WTC11 (cell line): ENCODE measurements at regions not wholly inside any gene's neighbourhood (a gene's known extent, or its start where the extent isn't known, plus 50 kb on each side); places are given as distances from the start of the nearest gene placed in this dataset.

ENCODE experiments used
- ATAC-seq: fragments of 200-7000 bp; cut with Tn5 transposase; 2 replicates; pipeline ENCODE4 v1.10.0; 2021; ENCODE audit warnings: mild to moderate bottlenecking, moderate library complexity
- CTCF ChIA-PET: fragments of 300-600 bp; sonication (Branson Sonifier 250); formaldehyde crosslinking; loops from one replicate; lab custom pipeline; 2021; ENCODE audit warnings: antibody characterized with exemption; lab: Charles Lee
- POLR2A ChIA-PET: fragments of 350-600 bp; sonication (Branson Sonifier 250); formaldehyde crosslinking; loops from one replicate; lab custom pipeline; 2021; ENCODE audit warnings: antibody characterized with exemption; lab: Charles Lee
- DNase-seq: peaks from one replicate; pipeline ENCODE4 v3.0.0; 2021; ENCODE audit warnings: low spot score
- H3K27ac Mint-ChIP-seq: 2 replicates; pipeline ENCODE4 v1.8.0; 2021; ENCODE audit warnings: mixed read lengths
- H3K27me3 Mint-ChIP-seq: 2 replicates; pipeline ENCODE4 v1.8.0; 2021; ENCODE audit warnings: low read depth, mild to moderate bottlenecking, moderate library complexity, mixed read lengths
- H3K36me3 Mint-ChIP-seq: 2 replicates; pipeline ENCODE4 v1.8.0; 2021; ENCODE audit warnings: mixed read lengths
- H3K4me1 Mint-ChIP-seq: 2 replicates; pipeline ENCODE4 v1.8.0; 2022; ENCODE audit warnings: mixed read lengths
- H3K4me3 Mint-ChIP-seq: 2 replicates; pipeline ENCODE4 v1.8.0; 2021; ENCODE audit warnings: mild to moderate bottlenecking, moderate library complexity, mixed read lengths
- H3K9me3 Mint-ChIP-seq: 2 replicates; pipeline ENCODE4 v1.8.0; 2021; ENCODE audit warnings: mixed read lengths
- FOXJ3 ChIP-seq: sonication (generic); formaldehyde crosslinking; IDR thresholded peaks from 2 replicates; pipeline ENCODE4 v1.9.0; 2021; ENCODE audit warnings: missing genetic modification reagents, mild to moderate bottlenecking, borderline replicate concordance
- NR1H2 ChIP-seq: sonication (generic); formaldehyde crosslinking; IDR thresholded peaks from 2 replicates; pipeline ENCODE4 v1.9.0; 2021; ENCODE audit warnings: mild to moderate bottlenecking, moderate library complexity, missing genetic modification reagents
- PRRX2 ChIP-seq: fragments of 250-450 bp; sonication (Bioruptor Pico); IDR thresholded peaks from 2 replicates; pipeline ENCODE4 v1.8.0; 2021; ENCODE audit warnings: mild to moderate bottlenecking
- TCF7 ChIP-seq: sonication (generic); formaldehyde crosslinking; IDR thresholded peaks from 2 replicates; pipeline ENCODE4 v1.8.0; 2022; ENCODE audit warnings: mild to moderate bottlenecking, low read depth, missing genetic modification reagents, moderate library complexity
- ZNF121 ChIP-seq: sonication (generic); formaldehyde crosslinking; IDR thresholded peaks from 2 replicates; pipeline ENCODE4 v1.8.0; 2023; ENCODE audit warnings: missing genetic modification reagents
- ZNF232 ChIP-seq: sonication (generic); formaldehyde crosslinking; IDR thresholded peaks from 2 replicates; pipeline ENCODE4 v1.8.0; 2022; ENCODE audit warnings: mild to moderate bottlenecking, missing genetic modification reagents
- ZNF263 ChIP-seq: sonication (generic); formaldehyde crosslinking; IDR thresholded peaks from 2 replicates; pipeline ENCODE4 v1.8.1; 2022; ENCODE audit warnings: low read depth, mild to moderate bottlenecking, moderate library complexity, missing genetic modification reagents
- ZNF416 ChIP-seq: fragments of 250-450 bp; sonication (Bioruptor Pico); IDR thresholded peaks from 2 replicates; pipeline ENCODE4 v1.9.0; 2021; ENCODE audit warnings: mild to moderate bottlenecking, inconsistent platforms
- TF ChIP-seq, protein P1 (sequence below): sonication (generic); formaldehyde crosslinking; IDR thresholded peaks from 2 replicates; pipeline ENCODE4 v1.8.1; 2023; ENCODE audit warnings: mild to moderate bottlenecking, missing genetic modification reagents
- TF ChIP-seq, protein P2 (sequence below): sonication (generic); formaldehyde crosslinking; conservative IDR thresholded peaks from 2 replicates; pipeline ENCODE4 v1.8.1; 2023; ENCODE audit warnings: mild to moderate bottlenecking, low read depth, missing genetic modification reagents, moderate library complexity
- TF ChIP-seq, protein P3 (sequence below): fragments of 250-450 bp; sonication (Bioruptor Pico); conservative IDR thresholded peaks from 2 replicates; pipeline ENCODE4 v1.9.0; 2021; ENCODE audit warnings: mild to moderate bottlenecking
- TF ChIP-seq, protein P4 (sequence below): sonication (generic); formaldehyde crosslinking; IDR thresholded peaks from 2 replicates; pipeline ENCODE4 v1.8.1; 2022; ENCODE audit warnings: mild to moderate bottlenecking, missing genetic modification reagents, moderate library complexity, borderline replicate concordance
- TF ChIP-seq, protein P5 (sequence below): sonication (generic); formaldehyde crosslinking; IDR thresholded peaks from 2 replicates; pipeline ENCODE4 v1.8.0; 2023; ENCODE audit warnings: mild to moderate bottlenecking, missing genetic modification reagents
- TF ChIP-seq, protein P6 (sequence below): sonication (generic); formaldehyde crosslinking; IDR thresholded peaks from 2 replicates; pipeline ENCODE4 v1.8.1; 2022; ENCODE audit warnings: mild to moderate bottlenecking, moderate library complexity, missing genetic modification reagents
- TF ChIP-seq, protein P7 (sequence below): fragments of 250-450 bp; sonication (Bioruptor Pico); IDR thresholded peaks from 2 replicates; pipeline ENCODE4 v1.9.0; 2021; ENCODE audit warnings: mild to moderate bottlenecking

DNA sequence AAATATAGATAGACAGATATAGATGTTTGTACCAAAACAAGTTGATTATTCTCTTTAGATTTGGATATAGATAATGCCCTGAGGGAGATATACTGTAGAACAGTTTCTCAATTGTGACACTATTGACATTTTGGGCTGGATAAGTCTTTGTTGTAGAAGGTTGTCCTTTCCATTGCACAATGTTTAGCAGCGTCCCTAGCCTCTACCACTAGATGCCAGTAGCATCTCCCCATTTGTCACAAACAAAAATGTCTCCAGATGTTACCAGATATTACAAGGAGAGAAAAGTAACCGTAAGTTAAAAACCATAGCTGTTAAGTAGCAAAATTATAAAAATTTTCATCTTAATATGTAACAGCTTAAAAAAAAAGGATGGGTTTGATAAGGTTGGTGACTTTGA is 2595.3 kb downstream of the ARAP2 start:
- Mint-ChIP-seq H3K27ac (no peak overlapping the region), H3K27me3 (no peaks in the 10 kb centered on the region)
- TF ChIP-seq, protein P1, sequence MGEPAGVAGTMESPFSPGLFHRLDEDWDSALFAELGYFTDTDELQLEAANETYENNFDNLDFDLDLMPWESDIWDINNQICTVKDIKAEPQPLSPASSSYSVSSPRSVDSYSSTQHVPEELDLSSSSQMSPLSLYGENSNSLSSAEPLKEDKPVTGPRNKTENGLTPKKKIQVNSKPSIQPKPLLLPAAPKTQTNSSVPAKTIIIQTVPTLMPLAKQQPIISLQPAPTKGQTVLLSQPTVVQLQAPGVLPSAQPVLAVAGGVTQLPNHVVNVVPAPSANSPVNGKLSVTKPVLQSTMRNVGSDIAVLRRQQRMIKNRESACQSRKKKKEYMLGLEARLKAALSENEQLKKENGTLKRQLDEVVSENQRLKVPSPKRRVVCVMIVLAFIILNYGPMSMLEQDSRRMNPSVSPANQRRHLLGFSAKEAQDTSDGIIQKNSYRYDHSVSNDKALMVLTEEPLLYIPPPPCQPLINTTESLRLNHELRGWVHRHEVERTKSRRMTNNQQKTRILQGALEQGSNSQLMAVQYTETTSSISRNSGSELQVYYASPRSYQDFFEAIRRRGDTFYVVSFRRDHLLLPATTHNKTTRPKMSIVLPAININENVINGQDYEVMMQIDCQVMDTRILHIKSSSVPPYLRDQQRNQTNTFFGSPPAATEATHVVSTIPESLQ (CRISPR knock-in tag), result no peak
- TF ChIP-seq, protein P2, sequence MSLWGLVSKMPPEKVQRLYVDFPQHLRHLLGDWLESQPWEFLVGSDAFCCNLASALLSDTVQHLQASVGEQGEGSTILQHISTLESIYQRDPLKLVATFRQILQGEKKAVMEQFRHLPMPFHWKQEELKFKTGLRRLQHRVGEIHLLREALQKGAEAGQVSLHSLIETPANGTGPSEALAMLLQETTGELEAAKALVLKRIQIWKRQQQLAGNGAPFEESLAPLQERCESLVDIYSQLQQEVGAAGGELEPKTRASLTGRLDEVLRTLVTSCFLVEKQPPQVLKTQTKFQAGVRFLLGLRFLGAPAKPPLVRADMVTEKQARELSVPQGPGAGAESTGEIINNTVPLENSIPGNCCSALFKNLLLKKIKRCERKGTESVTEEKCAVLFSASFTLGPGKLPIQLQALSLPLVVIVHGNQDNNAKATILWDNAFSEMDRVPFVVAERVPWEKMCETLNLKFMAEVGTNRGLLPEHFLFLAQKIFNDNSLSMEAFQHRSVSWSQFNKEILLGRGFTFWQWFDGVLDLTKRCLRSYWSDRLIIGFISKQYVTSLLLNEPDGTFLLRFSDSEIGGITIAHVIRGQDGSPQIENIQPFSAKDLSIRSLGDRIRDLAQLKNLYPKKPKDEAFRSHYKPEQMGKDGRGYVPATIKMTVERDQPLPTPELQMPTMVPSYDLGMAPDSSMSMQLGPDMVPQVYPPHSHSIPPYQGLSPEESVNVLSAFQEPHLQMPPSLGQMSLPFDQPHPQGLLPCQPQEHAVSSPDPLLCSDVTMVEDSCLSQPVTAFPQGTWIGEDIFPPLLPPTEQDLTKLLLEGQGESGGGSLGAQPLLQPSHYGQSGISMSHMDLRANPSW (CRISPR knock-in tag), result no peak
- TF ChIP-seq ZNF416 (CRISPR knock-in tag) (no peak), FOXJ3 (CRISPR knock-in tag) (no peak), NR1H2 (CRISPR knock-in tag) (no peak)
- TF ChIP-seq, protein P3, sequence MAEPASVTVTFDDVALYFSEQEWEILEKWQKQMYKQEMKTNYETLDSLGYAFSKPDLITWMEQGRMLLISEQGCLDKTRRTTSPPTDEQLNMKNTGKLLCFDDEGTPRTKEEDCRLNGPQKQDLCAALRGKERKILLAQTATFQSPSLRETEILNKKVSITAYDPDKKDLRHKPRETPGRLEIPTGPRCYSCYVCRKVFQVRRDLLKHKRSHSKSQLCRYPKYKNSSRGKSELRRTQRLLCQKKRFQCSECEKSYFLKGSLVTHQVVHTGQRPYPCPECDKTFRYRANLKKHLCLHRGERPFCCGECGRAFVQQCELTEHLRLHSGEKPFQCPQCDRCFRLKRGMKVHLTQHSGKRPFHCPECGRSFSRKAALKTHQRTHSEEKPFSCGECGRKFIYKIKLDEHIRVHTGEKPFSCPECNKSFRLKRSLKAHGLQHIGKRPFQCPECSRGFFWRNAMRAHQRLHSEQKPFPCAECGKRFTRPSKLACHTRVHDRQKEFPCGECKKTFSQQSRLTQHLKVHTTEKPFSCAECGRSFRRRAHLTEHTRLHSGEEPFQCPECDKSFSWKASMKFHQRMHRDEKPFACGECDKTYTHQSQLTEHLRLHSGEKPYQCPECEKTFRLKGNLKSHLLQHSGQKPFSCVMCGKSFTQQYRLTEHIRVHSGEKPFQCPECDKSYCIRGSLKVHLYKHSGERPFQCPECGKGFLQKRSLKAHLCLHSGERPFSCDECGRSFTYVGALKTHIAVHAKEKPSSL (CRISPR knock-in tag), result no peak
- TF ChIP-seq, protein P4, sequence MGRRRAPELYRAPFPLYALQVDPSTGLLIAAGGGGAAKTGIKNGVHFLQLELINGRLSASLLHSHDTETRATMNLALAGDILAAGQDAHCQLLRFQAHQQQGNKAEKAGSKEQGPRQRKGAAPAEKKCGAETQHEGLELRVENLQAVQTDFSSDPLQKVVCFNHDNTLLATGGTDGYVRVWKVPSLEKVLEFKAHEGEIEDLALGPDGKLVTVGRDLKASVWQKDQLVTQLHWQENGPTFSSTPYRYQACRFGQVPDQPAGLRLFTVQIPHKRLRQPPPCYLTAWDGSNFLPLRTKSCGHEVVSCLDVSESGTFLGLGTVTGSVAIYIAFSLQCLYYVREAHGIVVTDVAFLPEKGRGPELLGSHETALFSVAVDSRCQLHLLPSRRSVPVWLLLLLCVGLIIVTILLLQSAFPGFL (CRISPR knock-in tag), result no peak
- TF ChIP-seq, protein P5, sequence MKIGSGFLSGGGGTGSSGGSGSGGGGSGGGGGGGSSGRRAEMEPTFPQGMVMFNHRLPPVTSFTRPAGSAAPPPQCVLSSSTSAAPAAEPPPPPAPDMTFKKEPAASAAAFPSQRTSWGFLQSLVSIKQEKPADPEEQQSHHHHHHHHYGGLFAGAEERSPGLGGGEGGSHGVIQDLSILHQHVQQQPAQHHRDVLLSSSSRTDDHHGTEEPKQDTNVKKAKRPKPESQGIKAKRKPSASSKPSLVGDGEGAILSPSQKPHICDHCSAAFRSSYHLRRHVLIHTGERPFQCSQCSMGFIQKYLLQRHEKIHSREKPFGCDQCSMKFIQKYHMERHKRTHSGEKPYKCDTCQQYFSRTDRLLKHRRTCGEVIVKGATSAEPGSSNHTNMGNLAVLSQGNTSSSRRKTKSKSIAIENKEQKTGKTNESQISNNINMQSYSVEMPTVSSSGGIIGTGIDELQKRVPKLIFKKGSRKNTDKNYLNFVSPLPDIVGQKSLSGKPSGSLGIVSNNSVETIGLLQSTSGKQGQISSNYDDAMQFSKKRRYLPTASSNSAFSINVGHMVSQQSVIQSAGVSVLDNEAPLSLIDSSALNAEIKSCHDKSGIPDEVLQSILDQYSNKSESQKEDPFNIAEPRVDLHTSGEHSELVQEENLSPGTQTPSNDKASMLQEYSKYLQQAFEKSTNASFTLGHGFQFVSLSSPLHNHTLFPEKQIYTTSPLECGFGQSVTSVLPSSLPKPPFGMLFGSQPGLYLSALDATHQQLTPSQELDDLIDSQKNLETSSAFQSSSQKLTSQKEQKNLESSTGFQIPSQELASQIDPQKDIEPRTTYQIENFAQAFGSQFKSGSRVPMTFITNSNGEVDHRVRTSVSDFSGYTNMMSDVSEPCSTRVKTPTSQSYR (CRISPR knock-in tag), result no peak
- TF ChIP-seq, all 79 proteins: peak for 0
- POLR2A ChIA-PET, result no interaction called here
- ATAC-seq (peak; percentile 67), DNase-seq (no peak)
- Mint-ChIP-seq H3K4me3 (no peak overlapping the region), H3K4me1 (no peaks in the 10 kb centered on the region), H3K36me3 (no peaks in the 10 kb centered on the region), H3K9me3 (peaks cover 8% of the 10 kb centered on the region)
- CTCF ChIA-PET, result interaction anchor here (0.6 kb wide), 1 partner anchor 773 kb away, joined by 3 read pairs; no protein-coding TSS in a partner anchor

DNA sequence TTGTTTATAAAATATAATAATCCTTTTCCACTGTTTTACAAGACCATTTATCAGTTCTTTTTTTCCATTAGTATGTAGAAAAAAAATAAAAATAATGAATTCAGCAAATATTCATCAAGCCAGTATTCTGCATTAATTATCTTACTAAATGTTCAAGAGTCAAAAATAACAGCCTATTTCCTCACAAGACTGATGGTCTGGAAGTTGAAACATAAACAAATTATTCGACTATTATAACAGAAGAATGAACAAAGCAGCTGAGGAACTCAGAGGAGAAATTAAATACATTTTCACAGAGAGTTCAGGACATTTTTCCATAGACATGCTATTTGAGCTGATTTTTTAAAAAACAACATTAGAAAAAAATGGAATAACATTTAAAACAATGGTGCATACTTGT is 2594.8 kb downstream of the ARAP2 start:
- H3K27me3 Mint-ChIP-seq, result no peaks in the 10 kb centered on the region
- no peak overlapping the region for H3K4me3 Mint-ChIP-seq
- H3K9me3 Mint-ChIP-seq, result peaks cover 8% of the 10 kb centered on the region
- no peaks in the 10 kb centered on the region for H3K36me3 Mint-ChIP-seq
- POLR2A ChIA-PET, result no interaction called here
- ATAC-seq, result no peak
- no peak for DNase-seq
- no peaks in the 10 kb centered on the region for H3K4me1 Mint-ChIP-seq
- CTCF ChIA-PET, result interaction anchor here (0.6 kb wide), 1 partner anchor 772 kb away, joined by 3 read pairs; no protein-coding TSS in a partner anchor
- no peak overlapping the region for H3K27ac Mint-ChIP-seq
- TF ChIP-seq, protein P3 (CRISPR knock-in tag), result no peak
- TF ChIP-seq ZNF263 (CRISPR knock-in tag) (no peak), TCF7 (CRISPR knock-in tag) (no peak), ZNF232 (CRISPR knock-in tag) (no peak), PRRX2 (CRISPR knock-in tag) (no peak), ZNF121 (CRISPR knock-in tag) (no peak)
- TF ChIP-seq, protein P4 (CRISPR knock-in tag), result no peak
- TF ChIP-seq, protein P6, sequence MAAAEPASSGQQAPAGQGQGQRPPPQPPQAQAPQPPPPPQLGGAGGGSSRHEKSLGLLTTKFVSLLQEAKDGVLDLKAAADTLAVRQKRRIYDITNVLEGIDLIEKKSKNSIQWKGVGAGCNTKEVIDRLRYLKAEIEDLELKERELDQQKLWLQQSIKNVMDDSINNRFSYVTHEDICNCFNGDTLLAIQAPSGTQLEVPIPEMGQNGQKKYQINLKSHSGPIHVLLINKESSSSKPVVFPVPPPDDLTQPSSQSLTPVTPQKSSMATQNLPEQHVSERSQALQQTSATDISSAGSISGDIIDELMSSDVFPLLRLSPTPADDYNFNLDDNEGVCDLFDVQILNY, result no peak
- TF ChIP-seq, protein P7, sequence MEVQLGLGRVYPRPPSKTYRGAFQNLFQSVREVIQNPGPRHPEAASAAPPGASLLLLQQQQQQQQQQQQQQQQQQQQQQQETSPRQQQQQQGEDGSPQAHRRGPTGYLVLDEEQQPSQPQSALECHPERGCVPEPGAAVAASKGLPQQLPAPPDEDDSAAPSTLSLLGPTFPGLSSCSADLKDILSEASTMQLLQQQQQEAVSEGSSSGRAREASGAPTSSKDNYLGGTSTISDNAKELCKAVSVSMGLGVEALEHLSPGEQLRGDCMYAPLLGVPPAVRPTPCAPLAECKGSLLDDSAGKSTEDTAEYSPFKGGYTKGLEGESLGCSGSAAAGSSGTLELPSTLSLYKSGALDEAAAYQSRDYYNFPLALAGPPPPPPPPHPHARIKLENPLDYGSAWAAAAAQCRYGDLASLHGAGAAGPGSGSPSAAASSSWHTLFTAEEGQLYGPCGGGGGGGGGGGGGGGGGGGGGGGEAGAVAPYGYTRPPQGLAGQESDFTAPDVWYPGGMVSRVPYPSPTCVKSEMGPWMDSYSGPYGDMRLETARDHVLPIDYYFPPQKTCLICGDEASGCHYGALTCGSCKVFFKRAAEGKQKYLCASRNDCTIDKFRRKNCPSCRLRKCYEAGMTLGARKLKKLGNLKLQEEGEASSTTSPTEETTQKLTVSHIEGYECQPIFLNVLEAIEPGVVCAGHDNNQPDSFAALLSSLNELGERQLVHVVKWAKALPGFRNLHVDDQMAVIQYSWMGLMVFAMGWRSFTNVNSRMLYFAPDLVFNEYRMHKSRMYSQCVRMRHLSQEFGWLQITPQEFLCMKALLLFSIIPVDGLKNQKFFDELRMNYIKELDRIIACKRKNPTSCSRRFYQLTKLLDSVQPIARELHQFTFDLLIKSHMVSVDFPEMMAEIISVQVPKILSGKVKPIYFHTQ (CRISPR knock-in tag), result no peak
